Hematopoietic multipotent progenitor cell treated with erythropoietin and hydrocortisone succinate and interleukin-3 and kit ligand, for 15 days (in vitro differentiated cells): ENCODE measurements at regions not wholly inside any gene's neighbourhood (a gene's known extent, or its start where the extent isn't known, plus 50 kb on each side); places are given as distances from the start of the nearest gene placed in this dataset.

Source experiments
- DNase-seq: peaks from one replicate; pipeline ENCODE4 v3.0.0-alpha.2; 2015; ENCODE audit warnings: low spot score

GRCh38 chr9:95670122-95670521 lies 153.4 kb upstream of the PTCH1 start:
- DNase-seq: no peak

GRCh38 chr9:95669253-95669652 lies 152.5 kb upstream of the PTCH1 start:
- DNase-seq: no peak

GRCh38 chr9:95667789-95668188 lies 151.0 kb upstream of the PTCH1 start:
- DNase-seq: no peak

GRCh38 chr9:95666785-95667155 lies 150.0 kb upstream of the PTCH1 start:
- DNase-seq: no peak

- DNase-seq: no peak
Observed at GRCh38 chr9:95666096-95666784, 149.5 kb upstream of the PTCH1 start.

- no peak for DNase-seq
Observed at GRCh38 chr9:95653246-95653645, 136.5 kb upstream of the PTCH1 start.

GRCh38 chr9:95650720-95651119 lies 133.9 kb upstream of the PTCH1 start:
- DNase-seq: no peak

- no peak for DNase-seq
Observed at GRCh38 chr9:95649801-95650213, 133.0 kb upstream of the PTCH1 start.

GRCh38 chr9:95648225-95648624 lies 131.5 kb upstream of the PTCH1 start:
- no peak for DNase-seq

GRCh38 chr9:95645992-95646391 lies 129.2 kb upstream of the PTCH1 start:
- no peak for DNase-seq

- DNase-seq: no peak
Observed at GRCh38 chr9:95645579-95645978, 128.8 kb upstream of the PTCH1 start.

- no peak for DNase-seq
Observed at GRCh38 chr9:95644377-95644776, 127.6 kb upstream of the PTCH1 start.

- no peak for DNase-seq
Observed at GRCh38 chr9:95643619-95644018, 126.8 kb upstream of the PTCH1 start.

GRCh38 chr9:95642189-95642588 lies 125.4 kb upstream of the PTCH1 start:
- no peak for DNase-seq

- no peak for DNase-seq
Observed at GRCh38 chr9:95641586-95641985, 124.8 kb upstream of the PTCH1 start.

- no peak for DNase-seq
Observed at GRCh38 chr9:95640336-95640735, 123.6 kb upstream of the PTCH1 start.

GRCh38 chr9:95635986-95636671 lies 119.4 kb upstream of the PTCH1 start:
- no peak for DNase-seq

- DNase-seq: no peak
Observed at GRCh38 chr9:95634536-95634935, 117.8 kb upstream of the PTCH1 start.

GRCh38 chr9:95634114-95634513 lies 117.3 kb upstream of the PTCH1 start:
- DNase-seq: no peak

GRCh38 chr9:95629585-95629984 lies 112.8 kb upstream of the PTCH1 start:
- DNase-seq: no peak

- DNase-seq: no peak
Observed at GRCh38 chr9:95627802-95628201, 111.0 kb upstream of the PTCH1 start.

GRCh38 chr9:95626885-95627558 lies 110.3 kb upstream of the PTCH1 start:
- no peak for DNase-seq

- no peak for DNase-seq
Observed at GRCh38 chr9:95626341-95626740, 109.6 kb upstream of the PTCH1 start.
